ENCODE measurements at regions not wholly inside any gene's neighbourhood (a gene's known extent, or its start where the extent isn't known, plus 50 kb on each side); places are given as distances from the start of the nearest gene placed in this dataset.
"Not testable (repeated sequence)": the region's sequence is repeated elsewhere in the genome, so short reads cannot be mapped to it uniquely, and the experiment has no call there.

- DNase-seq (ENCODE audit: low spot score) = no peak
These were observed 74.1 kb downstream of the SLC35B3 start for GRCh38 chr6:8361259-8361658.

- DNase-seq (ENCODE audit: low spot score) = no peak
These were observed 82.4 kb downstream of the SLC35B3 start for GRCh38 chr6:8352966-8353340.

GRCh38 chr6:8352335-8352965 is 82.9 kb downstream of the SLC35B3 start:
- no peak for DNase-seq (ENCODE audit: low spot score)

GRCh38 chr6:8343600-8343999 is 91.7 kb downstream of the SLC35B3 start:
- DNase-seq (ENCODE audit: low spot score) = no peak

GRCh38 chr6:8342241-8342819 is 93.0 kb downstream of the SLC35B3 start:
- no peak for DNase-seq (ENCODE audit: low spot score)

- no peak for DNase-seq (ENCODE audit: low spot score)
These were observed 98.2 kb downstream of the SLC35B3 start for GRCh38 chr6:8337147-8337546.

GRCh38 chr6:8336406-8337057 is 98.8 kb downstream of the SLC35B3 start:
- DNase-seq (ENCODE audit: low spot score) = no peak

GRCh38 chr6:8335896-8336295 is 99.4 kb downstream of the SLC35B3 start:
- no peak for DNase-seq (ENCODE audit: low spot score)

- DNase-seq (ENCODE audit: low spot score) = no peak
These were observed 100.0 kb downstream of the SLC35B3 start for GRCh38 chr6:8335381-8335780.

GRCh38 chr6:8334113-8334512 is 101.2 kb downstream of the SLC35B3 start:
- no peak for DNase-seq (ENCODE audit: low spot score)

GRCh38 chr6:8329562-8329961 is 105.8 kb downstream of the SLC35B3 start:
- DNase-seq (ENCODE audit: low spot score) = no peak

GRCh38 chr6:8325743-8326142 is 109.6 kb downstream of the SLC35B3 start:
- no peak for DNase-seq (ENCODE audit: low spot score)

- no peak for DNase-seq (ENCODE audit: low spot score)
These were observed 112.7 kb downstream of the SLC35B3 start for GRCh38 chr6:8322659-8323058.

- no peak for DNase-seq (ENCODE audit: low spot score)
These were observed 113.5 kb downstream of the SLC35B3 start for GRCh38 chr6:8321671-8322404.

GRCh38 chr6:8315154-8315553 is 120.2 kb downstream of the SLC35B3 start:
- no peak for DNase-seq (ENCODE audit: low spot score)

GRCh38 chr6:8301502-8301901 is 133.8 kb downstream of the SLC35B3 start:
- no peak for DNase-seq (ENCODE audit: low spot score)

- no peak for DNase-seq (ENCODE audit: low spot score)
These were observed 136.3 kb downstream of the SLC35B3 start for GRCh38 chr6:8299034-8299433.

- DNase-seq (ENCODE audit: low spot score) = not testable (repeated sequence)
These were observed 152.4 kb downstream of the SLC35B3 start for GRCh38 chr6:8282946-8283345.

GRCh38 chr6:8282380-8282779 is 153.0 kb downstream of the SLC35B3 start:
- no peak for DNase-seq (ENCODE audit: low spot score)

GRCh38 chr6:8279041-8279805 is 156.1 kb downstream of the SLC35B3 start:
- no peak for DNase-seq (ENCODE audit: low spot score)

- no peak for DNase-seq (ENCODE audit: low spot score)
These were observed 156.8 kb downstream of the SLC35B3 start for GRCh38 chr6:8278562-8278961.

- DNase-seq (ENCODE audit: low spot score) = no peak
These were observed 157.6 kb downstream of the SLC35B3 start for GRCh38 chr6:8277769-8278168.

Measured in AG08396 (cell line).